ENCODE measurements at regions not wholly inside any gene's neighbourhood (a gene's known extent, or its start where the extent isn't known, plus 50 kb on each side); places are given as distances from the start of the nearest gene placed in this dataset.

DNA sequence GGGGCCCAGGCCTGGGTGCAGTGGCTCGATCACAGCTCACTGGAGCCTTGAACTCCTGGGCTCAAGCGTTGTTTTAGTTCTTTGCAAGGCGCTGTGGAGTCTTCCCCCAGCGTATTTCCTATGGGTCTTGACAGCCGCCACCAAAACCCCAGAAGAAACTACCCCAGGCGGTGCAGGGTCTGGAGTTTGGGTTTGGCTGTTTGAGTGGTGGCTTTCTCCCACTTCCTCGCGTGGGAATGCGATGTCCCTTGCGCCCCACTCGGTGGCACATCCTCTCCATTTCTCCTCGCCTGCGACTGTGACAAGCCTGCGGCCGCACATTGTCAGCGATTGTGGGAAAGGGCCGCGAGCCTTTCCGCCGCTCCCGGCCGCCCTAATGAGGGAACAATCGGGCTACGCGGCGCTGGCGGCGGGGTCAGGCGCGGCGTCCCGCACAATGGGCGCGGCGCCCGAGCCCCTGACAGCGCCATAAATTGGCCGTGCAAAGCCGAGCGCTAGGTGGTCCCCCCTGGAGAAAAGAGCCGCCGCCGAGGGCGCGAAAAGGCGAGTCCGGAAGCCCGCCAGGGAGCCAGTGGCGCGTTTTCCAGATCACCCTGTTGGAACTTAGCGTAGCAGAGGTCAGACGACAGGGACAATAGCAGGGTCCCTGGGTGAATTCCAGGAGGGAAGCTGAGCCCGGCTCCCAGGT, 194.9 kb upstream of the POU3F3 start:
- TF ChIP-seq EZH2 (optimal IDR thresholded peaks at IDR 0.05; ENCODE audit: low read depth, low read length): no peak
- TF ChIP-seq, protein P1, sequence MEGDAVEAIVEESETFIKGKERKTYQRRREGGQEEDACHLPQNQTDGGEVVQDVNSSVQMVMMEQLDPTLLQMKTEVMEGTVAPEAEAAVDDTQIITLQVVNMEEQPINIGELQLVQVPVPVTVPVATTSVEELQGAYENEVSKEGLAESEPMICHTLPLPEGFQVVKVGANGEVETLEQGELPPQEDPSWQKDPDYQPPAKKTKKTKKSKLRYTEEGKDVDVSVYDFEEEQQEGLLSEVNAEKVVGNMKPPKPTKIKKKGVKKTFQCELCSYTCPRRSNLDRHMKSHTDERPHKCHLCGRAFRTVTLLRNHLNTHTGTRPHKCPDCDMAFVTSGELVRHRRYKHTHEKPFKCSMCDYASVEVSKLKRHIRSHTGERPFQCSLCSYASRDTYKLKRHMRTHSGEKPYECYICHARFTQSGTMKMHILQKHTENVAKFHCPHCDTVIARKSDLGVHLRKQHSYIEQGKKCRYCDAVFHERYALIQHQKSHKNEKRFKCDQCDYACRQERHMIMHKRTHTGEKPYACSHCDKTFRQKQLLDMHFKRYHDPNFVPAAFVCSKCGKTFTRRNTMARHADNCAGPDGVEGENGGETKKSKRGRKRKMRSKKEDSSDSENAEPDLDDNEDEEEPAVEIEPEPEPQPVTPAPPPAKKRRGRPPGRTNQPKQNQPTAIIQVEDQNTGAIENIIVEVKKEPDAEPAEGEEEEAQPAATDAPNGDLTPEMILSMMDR (IDR thresholded peaks at IDR 0.05; ENCODE audit: low read length): no peak
- TF ChIP-seq EZH2phosphoT487 (IDR thresholded peaks at IDR 0.05; ENCODE audit: low read length): no peak

Measured in MM.1S (cell line).